Lung (tissue), 11 donors: ENCODE measurements at regions not wholly inside any gene's neighbourhood (a gene's known extent, or its start where the extent isn't known, plus 50 kb on each side); places are given as distances from the start of the nearest gene placed in this dataset.

Experiments
- ATAC-seq: fragments of 200-7000 bp; cut with Tn5 transposase; one replicate; pipeline ENCODE4 v1.9.1; 2020; ENCODE audit warnings: moderate number of reproducible peaks; ENCODE audit not compliant: insufficient read depth, low FRiP score
- DNase-seq, 3 donors: peaks; one replicate each; pipeline ENCODE4 v3.0.0-alpha.2; 2013 to 2017
- H3K27ac ChIP-seq, 2 donors: one replicate each; pipeline ENCODE4 v1.5.1; 2013; ENCODE audit warnings: mild to moderate bottlenecking in 2 of 2, moderate library complexity in 2 of 2, control low read depth in 1 of 2, inconsistent platforms in 1 of 2, low read depth in 1 of 2, low read length in 1 of 2
- H3K27me3 ChIP-seq, 3 donors: one replicate each; pipeline ENCODE4 v1.5.1; 2013; ENCODE audit warnings: low read length in 2 of 3; ENCODE audit not compliant: control insufficient read depth in 3 of 3, insufficient read depth in 3 of 3
- H3K36me3 ChIP-seq, 4 donors: one replicate each; pipeline ENCODE4 v1.5.1; 2013; ENCODE audit warnings: low read length in 4 of 4, mild to moderate bottlenecking in 1 of 4, moderate library complexity in 1 of 4; ENCODE audit not compliant: control insufficient read depth in 4 of 4, insufficient read depth in 4 of 4
- H3K4me1 ChIP-seq, 5 donors: one replicate each; pipeline ENCODE4 v1.5.1; 2013; ENCODE audit warnings: low read length in 5 of 5, mild to moderate bottlenecking in 2 of 5, moderate library complexity in 1 of 5; ENCODE audit not compliant: control insufficient read depth in 5 of 5, insufficient read depth in 5 of 5
- H3K4me3 ChIP-seq: one replicate; pipeline ENCODE4 v1.5.1; 2013; ENCODE audit warnings: mild to moderate bottlenecking, control low read depth, moderate library complexity
- H3K9ac ChIP-seq, 2 donors: one replicate each; pipeline ENCODE4 v1.5.1; 2013; ENCODE audit warnings: low read length in 2 of 2, control low read depth in 1 of 2; ENCODE audit not compliant: insufficient read depth in 1 of 2
- H3K9me3 ChIP-seq, 4 donors: one replicate each; pipeline ENCODE4 v1.5.1; 2013; ENCODE audit warnings: low read length in 3 of 4, mild to moderate bottlenecking in 1 of 4, moderate library complexity in 1 of 4; ENCODE audit not compliant: control insufficient read depth in 4 of 4, insufficient read depth in 3 of 4
- WGBS, 2 donors: extraction: QIAGEN DNeasy Blood & Tissue Kit; methylation state at CpG; one replicate each; pipeline ENCODE4 v1.1.7; 2013; 5-methylcytosine and 5-hydroxymethylcytosine counted together
- TF ChIP-seq, protein P1 (sequence below): IDR thresholded peaks from 2 replicates; pipeline ENCODE4 v1.5.1; 2012; ENCODE audit warnings: mild to moderate bottlenecking; ENCODE audit errors: control extremely low read depth, extremely low read depth
- donor health status: control.
- donor health status: control.
- donor health status: Bipolar disorder and iron deficiency.
- donor health status: healthy.
- donor health status: DM: yes; HTN: yes; CAD: no.

DNA sequence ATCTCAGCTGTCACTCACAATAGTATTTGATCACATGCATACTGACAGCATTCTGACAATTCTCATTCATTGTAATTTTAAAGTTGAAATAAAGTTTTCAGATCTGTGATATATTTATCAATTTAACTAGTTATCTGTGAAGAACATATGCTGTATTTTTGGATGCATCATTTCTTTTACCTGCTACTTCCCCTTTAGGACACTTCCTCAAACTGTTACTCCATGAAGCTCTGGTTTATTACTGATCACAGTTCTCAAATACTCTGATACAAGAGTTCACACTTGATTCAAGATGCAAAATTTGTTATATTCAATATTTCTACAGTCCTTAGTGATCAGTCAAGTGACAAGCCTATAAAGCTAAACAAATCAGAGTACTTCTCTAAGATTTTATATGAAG lies 1655.2 kb downstream of the LRRC4C start:
- Histone ChIP-seq H3K27ac (no peak overlapping the region), H3K4me1 (no peaks in the 10 kb centered on the region), H3K9ac (no peak overlapping the region), H3K27me3 (no peaks in the 10 kb centered on the region), H3K36me3 (no peaks in the 10 kb centered on the region), H3K9me3 (no peaks in the 10 kb centered on the region), H3K4me3 (no peak overlapping the region)
- ATAC-seq = no peak
- TF ChIP-seq, protein P1, sequence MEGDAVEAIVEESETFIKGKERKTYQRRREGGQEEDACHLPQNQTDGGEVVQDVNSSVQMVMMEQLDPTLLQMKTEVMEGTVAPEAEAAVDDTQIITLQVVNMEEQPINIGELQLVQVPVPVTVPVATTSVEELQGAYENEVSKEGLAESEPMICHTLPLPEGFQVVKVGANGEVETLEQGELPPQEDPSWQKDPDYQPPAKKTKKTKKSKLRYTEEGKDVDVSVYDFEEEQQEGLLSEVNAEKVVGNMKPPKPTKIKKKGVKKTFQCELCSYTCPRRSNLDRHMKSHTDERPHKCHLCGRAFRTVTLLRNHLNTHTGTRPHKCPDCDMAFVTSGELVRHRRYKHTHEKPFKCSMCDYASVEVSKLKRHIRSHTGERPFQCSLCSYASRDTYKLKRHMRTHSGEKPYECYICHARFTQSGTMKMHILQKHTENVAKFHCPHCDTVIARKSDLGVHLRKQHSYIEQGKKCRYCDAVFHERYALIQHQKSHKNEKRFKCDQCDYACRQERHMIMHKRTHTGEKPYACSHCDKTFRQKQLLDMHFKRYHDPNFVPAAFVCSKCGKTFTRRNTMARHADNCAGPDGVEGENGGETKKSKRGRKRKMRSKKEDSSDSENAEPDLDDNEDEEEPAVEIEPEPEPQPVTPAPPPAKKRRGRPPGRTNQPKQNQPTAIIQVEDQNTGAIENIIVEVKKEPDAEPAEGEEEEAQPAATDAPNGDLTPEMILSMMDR = no peak
- DNase-seq = no peak

DNA sequence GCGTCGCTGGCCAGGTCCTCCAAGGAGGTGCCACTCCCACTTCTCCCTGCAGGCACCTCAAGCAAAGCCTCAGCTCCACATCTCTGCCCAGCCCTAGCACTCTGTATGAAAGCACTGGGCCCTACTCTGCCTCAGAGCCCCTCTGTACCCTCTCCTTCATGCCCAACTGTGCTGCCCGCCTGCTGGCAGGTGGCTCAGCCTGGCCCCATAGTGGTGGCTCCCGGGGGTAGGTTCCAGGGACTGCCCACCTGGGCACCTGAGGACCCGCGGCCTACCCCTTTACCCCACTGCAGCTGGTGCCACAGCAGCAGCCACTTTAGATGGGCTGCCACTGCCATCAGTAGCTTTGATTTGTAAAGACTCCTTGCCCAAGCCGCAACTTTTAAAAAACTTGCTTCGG lies 1672.8 kb downstream of the LRRC4C start:
- Histone ChIP-seq H3K9ac (no peak overlapping the region), H3K9me3 (peaks cover 0 to 4% (median 0%) of the 10 kb centered on the region in 4 donors), H3K27me3 (no peaks in the 10 kb centered on the region), H3K4me1 (no peaks in the 10 kb centered on the region), H3K4me3 (no peak overlapping the region), H3K27ac (no peak overlapping the region), H3K36me3 (no peaks in the 10 kb centered on the region)
- no peak for ATAC-seq
- DNase-seq = no peak
- TF ChIP-seq, protein P1 = no peak
- WGBS, 2 donors = 97 to 98% methylated on average over 8 of the region's 8 CpGs

DNA sequence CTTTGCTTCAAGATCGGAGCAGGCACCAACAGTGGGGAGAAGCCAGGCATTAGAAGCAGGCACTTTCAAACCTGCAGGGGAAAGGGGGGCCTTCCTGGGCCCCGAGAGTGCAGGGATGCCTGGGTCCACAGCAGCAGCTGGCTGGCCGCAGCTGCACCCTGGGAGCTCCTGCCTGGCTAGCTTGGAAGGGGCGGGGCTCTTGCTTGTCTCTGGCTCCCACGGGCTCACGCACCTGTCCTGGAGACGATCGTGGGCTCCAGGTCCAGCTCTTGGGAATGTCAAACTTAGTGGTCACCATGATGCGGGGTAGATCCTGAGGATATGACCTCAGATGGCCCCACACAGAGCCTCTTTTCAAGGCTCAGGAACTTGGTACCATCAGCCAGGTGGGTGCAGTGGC lies 1673.2 kb downstream of the LRRC4C start:
- 92 to 95% methylated on average over 9 of the region's 9 CpGs for WGBS, 2 donors
- Histone ChIP-seq H3K27me3 (no peaks in the 10 kb centered on the region), H3K4me1 (no peaks in the 10 kb centered on the region), H3K9me3 (peaks cover 0 to 4% (median 0%) of the 10 kb centered on the region in 4 donors), H3K9ac (no peak overlapping the region), H3K36me3 (no peaks in the 10 kb centered on the region), H3K4me3 (no peak overlapping the region), H3K27ac (no peak overlapping the region)
- DNase-seq = no peak
- TF ChIP-seq, protein P1 = no peak
- no peak for ATAC-seq

DNA sequence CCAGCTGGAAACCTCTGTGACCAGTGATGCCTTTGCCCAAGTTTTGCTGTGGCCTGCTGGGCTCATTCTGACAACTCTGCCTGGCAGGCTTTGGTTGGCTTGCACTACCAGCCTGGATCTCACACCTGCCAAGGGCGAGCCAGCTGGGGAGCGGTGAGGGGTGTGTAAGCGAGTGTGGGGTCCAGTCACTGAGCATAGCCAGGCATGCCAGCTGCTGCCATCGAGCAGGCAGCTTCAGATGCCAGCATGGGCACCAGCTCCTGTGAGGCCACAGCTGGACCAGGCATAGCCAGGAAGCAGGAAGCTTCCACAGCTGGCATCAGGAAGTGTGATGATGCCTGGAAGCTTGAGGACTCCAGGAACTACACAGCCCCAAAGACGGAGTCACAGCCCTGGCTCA lies 1674.6 kb downstream of the LRRC4C start:
- Histone ChIP-seq H3K4me3 (no peak overlapping the region), H3K27me3 (no peaks in the 10 kb centered on the region), H3K9ac (no peak overlapping the region), H3K36me3 (no peaks in the 10 kb centered on the region), H3K27ac (no peak overlapping the region), H3K9me3 (peaks cover 0 to 4% (median 0%) of the 10 kb centered on the region in 4 donors), H3K4me1 (no peaks in the 10 kb centered on the region)
- DNase-seq = no peak
- 89 to 95% methylated on average over 5 of the region's 5 CpGs for WGBS, 2 donors
- TF ChIP-seq, protein P1 = no peak
- no peak for ATAC-seq
